H1 (cell line): ENCODE measurements at regions not wholly inside any gene's neighbourhood (a gene's known extent, or its start where the extent isn't known, plus 50 kb on each side); places are given as distances from the start of the nearest gene placed in this dataset.

Experiments used
- CTCF ChIA-PET: fragments of 300-600 bp; sonication (Branson Sonifier 250); formaldehyde crosslinking; loops from one replicate; lab custom pipeline; 2021; ENCODE audit not compliant: partially characterized antibody; lab: Charles Lee
- POLR2A ChIA-PET: fragments of 300-600 bp; sonication (Branson Sonifier 250); formaldehyde crosslinking; loops from one replicate; lab custom pipeline; 2021; ENCODE audit warnings: inconsistent platforms; ENCODE audit not compliant: partially characterized antibody; lab: Charles Lee
- DNase-seq, 2 experiments: peaks; one replicate each; pipeline versions ENCODE4 v3.0.0 to v3.0.0-alpha.2; 2010 to 2022; ENCODE audit warnings: low spot score in 2 of 2, low read depth in 1 of 2, mixed read lengths in 1 of 2
- FAIRE-seq: peaks from 2 replicates; lab custom pipeline; 2011; peaks lifted over from hg19 to GRCh38; lab: Jason Lieb, UNC
- H2AFZ ChIP-seq: 2 replicates; pipeline ENCODE4 v1.8.1; 2012; ENCODE audit warnings: low read length, inconsistent platforms
- H2AK5ac ChIP-seq: 2 replicates; pipeline ENCODE4 v1.6.1; 2013; ENCODE audit warnings: low read depth, low read length
- H2BK120ac ChIP-seq: replicated peaks from 2 replicates; pipeline ENCODE3; 2013; ENCODE audit warnings: low read depth, low read length, inconsistent platforms
- H2BK12ac ChIP-seq: 2 replicates; pipeline ENCODE4 v1.6.1; 2013; ENCODE audit warnings: low read depth, low read length
- H2BK15ac ChIP-seq: 2 replicates; pipeline ENCODE4 v1.6.1; 2013; ENCODE audit warnings: low read length
- H2BK20ac ChIP-seq: 2 replicates; pipeline ENCODE4 v1.6.1; 2013; ENCODE audit warnings: low read length
- H2BK5ac ChIP-seq: 2 replicates; pipeline ENCODE4 v1.6.1; 2013; ENCODE audit warnings: low read depth, low read length
- H3K14ac ChIP-seq: 2 replicates; pipeline ENCODE4 v1.6.1; 2013; ENCODE audit warnings: inconsistent platforms; ENCODE audit not compliant: insufficient read length
- H3K18ac ChIP-seq: 2 replicates; pipeline ENCODE4 v1.6.1; 2013; ENCODE audit warnings: low read length; ENCODE audit errors: extremely low read depth
- H3K23ac ChIP-seq: 2 replicates; pipeline ENCODE4 v1.6.1; 2013; ENCODE audit warnings: inconsistent platforms; ENCODE audit not compliant: insufficient read length
- H3K23me2 ChIP-seq: 2 replicates; pipeline ENCODE4 v1.6.1; 2013; ENCODE audit warnings: low read depth, low read length
- H3K27ac ChIP-seq: 2 replicates; pipeline ENCODE4 v1.6.1; 2011; ENCODE audit warnings: low read depth, low read length, inconsistent platforms
- H3K27me3 ChIP-seq, 4 experiments: replicated peaks in 1 of 4; 1 replicate in 1 of 4; 2 replicates in 3 of 4; pipeline versions ENCODE4 v1.6.1 to v1.8.1; 2011 to 2013; ENCODE audit warnings: low read length in 3 of 4, mild to moderate bottlenecking in 3 of 4, inconsistent platforms in 2 of 4, mixed read lengths in 2 of 4, moderate library complexity in 1 of 4; ENCODE audit not compliant: control insufficient read depth in 3 of 4, insufficient read depth in 3 of 4; ENCODE audit errors: extremely low read depth in 1 of 4
- H3K36me3 ChIP-seq, 4 experiments: 2 replicates each; pipeline versions ENCODE4 v1.6.1 to v1.8.1; 2011 to 2013; ENCODE audit warnings: mild to moderate bottlenecking in 4 of 4, low read length in 3 of 4, moderate library complexity in 2 of 4, control low read depth in 1 of 4, inconsistent platforms in 1 of 4; ENCODE audit not compliant: insufficient read depth in 4 of 4, control insufficient read depth in 2 of 4
- H3K4ac ChIP-seq: replicated peaks from 2 replicates; pipeline ENCODE3; 2013; ENCODE audit warnings: low read length, low read depth, mixed read lengths, inconsistent platforms; ENCODE audit not compliant: insufficient read length
- H3K4me1 ChIP-seq, 4 experiments: replicated peaks in 1 of 4; 1 replicate in 1 of 4; 2 replicates in 3 of 4; pipeline versions ENCODE4 v1.6.1 to v1.8.1; 2011 to 2013; ENCODE audit warnings: low read length in 3 of 4, inconsistent platforms in 2 of 4, mixed read lengths in 1 of 4; ENCODE audit not compliant: insufficient read depth in 4 of 4, control insufficient read depth in 3 of 4
- H3K4me2 ChIP-seq, 2 experiments: 2 replicates each; pipeline versions ENCODE4 v1.6.1 to v1.8.1; 2011 to 2013; ENCODE audit warnings: low read depth in 2 of 2, low read length in 2 of 2, control low read depth in 1 of 2, inconsistent platforms in 1 of 2, mild to moderate bottlenecking in 1 of 2; ENCODE audit not compliant: insufficient read depth in 1 of 2
- H3K4me3 ChIP-seq, 4 experiments: fragments of 200-600, 300-600 bp in 1 of 4; sonication (generic), shearing (Covaris generic), sonication (Bioruptor Twin) in 1 of 4; 2 replicates each; pipeline versions ENCODE4 v1.5.1 to v1.8.1; 2011 to 2016; ENCODE audit warnings: low read length in 4 of 4, low read depth in 3 of 4, control low read depth in 2 of 4, inconsistent platforms in 2 of 4, mild to moderate bottlenecking in 2 of 4, mixed read lengths in 1 of 4, moderate library complexity in 1 of 4; ENCODE audit not compliant: insufficient read depth in 2 of 4; ENCODE audit errors: extremely low read depth in 1 of 4
- H3K56ac ChIP-seq: replicated peaks from 2 replicates; pipeline ENCODE3; 2013; ENCODE audit warnings: low read depth, mild to moderate bottlenecking, mixed read lengths, low read length, inconsistent platforms; ENCODE audit not compliant: insufficient read length
- H3K79me1 ChIP-seq: 2 replicates; pipeline ENCODE4 v1.6.1; 2013; ENCODE audit warnings: low read depth, low read length, control low read depth
- H3K79me2 ChIP-seq, 2 experiments: 2 replicates each; pipeline versions ENCODE4 v1.6.1 to v1.8.1; 2012 to 2013; ENCODE audit warnings: low read length in 2 of 2, mild to moderate bottlenecking in 2 of 2, inconsistent platforms in 1 of 2; ENCODE audit not compliant: insufficient read depth in 2 of 2, control insufficient read depth in 1 of 2
- H3K9ac ChIP-seq, 4 experiments: replicated peaks in 1 of 4; 1 replicate in 1 of 4; 2 replicates in 3 of 4; pipeline versions ENCODE4 v1.6.1 to v1.8.1; 2011 to 2013; ENCODE audit warnings: low read depth in 3 of 4, low read length in 3 of 4, control low read depth in 2 of 4, mild to moderate bottlenecking in 2 of 4, moderate library complexity in 2 of 4, inconsistent platforms in 1 of 4; ENCODE audit errors: extremely low read depth in 1 of 4
- H3K9me3 ChIP-seq, 2 experiments: 2 replicates each; pipeline versions ENCODE4 v1.6.1 to v1.8.1; 2012 to 2013; ENCODE audit warnings: mild to moderate bottlenecking in 2 of 2, moderate library complexity in 2 of 2, control low read depth in 1 of 2, inconsistent platforms in 1 of 2, low read depth in 1 of 2, low read length in 1 of 2, mixed read lengths in 1 of 2; ENCODE audit not compliant: insufficient read depth in 2 of 2
- H4K20me1 ChIP-seq, 2 experiments: replicated peaks in 1 of 2; 2 replicates each; pipeline versions ENCODE3 to v1.8.1; 2011 to 2013; ENCODE audit warnings: inconsistent platforms in 2 of 2, low read length in 2 of 2, mild to moderate bottlenecking in 1 of 2; ENCODE audit not compliant: insufficient read depth in 2 of 2, control insufficient read depth in 1 of 2
- H4K5ac ChIP-seq: 2 replicates; pipeline ENCODE4 v1.6.1; 2013; ENCODE audit warnings: low read length, low read depth, mixed read lengths, inconsistent platforms; ENCODE audit not compliant: insufficient read length
- H4K8ac ChIP-seq: 2 replicates; pipeline ENCODE4 v1.8.0; 2013; ENCODE audit warnings: mild to moderate bottlenecking, moderate library complexity, low read length, inconsistent platforms; ENCODE audit not compliant: insufficient read depth; ENCODE audit errors: extremely low read depth
- H4K91ac ChIP-seq: replicated peaks from 2 replicates; pipeline ENCODE3; 2013; ENCODE audit warnings: low read length, mixed read lengths, inconsistent platforms; ENCODE audit not compliant: insufficient read length
- CBX5 ChIP-seq: fragments of 300-800, 300-1000 bp; sonication (generic); IDR thresholded peaks from 2 replicates; pipeline ENCODE4 v1.7.1; 2016; ENCODE audit warnings: antibody characterized with exemption, low read length, low read depth
- CEBPB ChIP-seq: IDR thresholded peaks from 2 replicates; pipeline ENCODE4 v1.6.1; 2012; ENCODE audit warnings: low read depth, low read length
- CHD1 ChIP-seq: IDR thresholded peaks from 2 replicates; pipeline ENCODE4 v1.6.1; 2012; ENCODE audit warnings: low read depth, low read length, improper control_type of control experiment
- CREB1 ChIP-seq: IDR thresholded peaks from 2 replicates; pipeline ENCODE4 v1.6.1; 2012; ENCODE audit warnings: inconsistent platforms
- MAX ChIP-seq: IDR thresholded peaks from 2 replicates; pipeline ENCODE4 v1.6.1; 2012; ENCODE audit warnings: inconsistent platforms
- PHF8 ChIP-seq: fragments of 200-600 bp; sonication (generic); conservative IDR thresholded peaks from 2 replicates; pipeline ENCODE4 v1.7.1; 2012; ENCODE audit warnings: low read depth, mild to moderate bottlenecking, inconsistent platforms, low read length, moderate library complexity
- SRF ChIP-seq: IDR thresholded peaks from 2 replicates; pipeline ENCODE4 v1.6.1; 2011; ENCODE audit warnings: mild to moderate bottlenecking, low read depth, low read length, moderate library complexity
- TAF1 ChIP-seq: IDR thresholded peaks from 2 replicates; pipeline ENCODE4 v1.6.1; 2011; ENCODE audit warnings: mild to moderate bottlenecking, low read depth, low read length
- WGBS, 2 experiments: shearing (Covaris generic) in 1 of 2; methylation state at CpG; one replicate each; pipeline versions ENCODE4 v1.1.6 to v1.1.7; 2013 to 2015; ENCODE audit warnings: low lambda C conversion rate in 2 of 2, mixed read lengths in 2 of 2, inconsistent platforms in 1 of 2, low coverage in 1 of 2, missing lambda C conversion rate in 1 of 2; ENCODE audit not compliant: insufficient replicate concordance in 2 of 2, insufficient coverage in 1 of 2, insufficient read length in 1 of 2; ENCODE audit errors: extremely low coverage in 1 of 2, missing lambda C conversion rate in 1 of 2; 5-methylcytosine and 5-hydroxymethylcytosine counted together

- no peak overlapping the region for H2AK5ac ChIP-seq
- H3K4me3 ChIP-seq: no peak overlapping the region
- H4K8ac ChIP-seq: no peak overlapping the region
- H3K79me2 ChIP-seq: no peaks in the 10 kb centered on the region; a peak in 1 of 4 replicates
- H3K23me2 ChIP-seq: no peaks in the 10 kb centered on the region
- no peak overlapping the region for H3K23ac ChIP-seq
- H3K36me3 ChIP-seq: no peaks in the 10 kb centered on the region
- no peak overlapping the region for H2BK120ac ChIP-seq
- H4K20me1 ChIP-seq: no peaks in the 10 kb centered on the region
- H4K91ac ChIP-seq: no peak overlapping the region
- H3K9ac ChIP-seq: no peak overlapping the region
- no peak overlapping the region for H2BK20ac ChIP-seq
- no peak overlapping the region for H2BK5ac ChIP-seq
- H3K27ac ChIP-seq: no peak overlapping the region
- H2BK12ac ChIP-seq: no peak overlapping the region
- H3K14ac ChIP-seq: no peak overlapping the region
- H3K79me1 ChIP-seq: no peaks in the 10 kb centered on the region
- POLR2A ChIA-PET: no interaction called here
- H3K27me3 ChIP-seq: peaks cover 0 to 2% (median 0%) of the 10 kb centered on the region in 4 experiments; a peak in 1 of 7 replicates
- CTCF ChIA-PET: no interaction called here
- H2BK15ac ChIP-seq: no peak overlapping the region
- no peaks in the 10 kb centered on the region for H3K9me3 ChIP-seq
- H3K4ac ChIP-seq: no peak overlapping the region
- no peak overlapping the region for H3K56ac ChIP-seq
- H3K18ac ChIP-seq: no peak overlapping the region
- H3K4me2 ChIP-seq: no peak overlapping the region
- peaks cover 0 to 7% (median 3%) of the 10 kb centered on the region in 4 experiments; a peak in 6 of 7 replicates for H3K4me1 ChIP-seq
- no peak overlapping the region for H2AFZ ChIP-seq
- FAIRE-seq (no peak), DNase-seq (peak in 1 of 2 experiments; percentile 6)
- no peak overlapping the region for H4K5ac ChIP-seq
- no peak for TF ChIP-seq CBX5
- TF ChIP-seq PHF8: no peak
- TF ChIP-seq MAX: no peak
- TF ChIP-seq SRF: no peak
- no peak for TF ChIP-seq CHD1
- no peak for TF ChIP-seq TAF1
- TF ChIP-seq CEBPB: no peak
- no peak for TF ChIP-seq CREB1
- no CpG with 5 or more reads among the region's 1 CpG for WGBS, 2 experiments
These were observed 90.9 kb upstream of the LDB2 start for GRCh38 chr4:16989371-16989770.
